Colonic mucosa (tissue), 4 donors: ENCODE measurements at regions not wholly inside any gene's neighbourhood (a gene's known extent, or its start where the extent isn't known, plus 50 kb on each side); places are given as distances from the start of the nearest gene placed in this dataset.

ENCODE experiments used
- DNase-seq: peaks from one replicate; pipeline ENCODE4 v3.0.0-alpha.2; 2020
- H3K27ac ChIP-seq: fragments of 200-600 bp; one replicate; pipeline ENCODE4 v1.8.0; 2021
- H3K27me3 ChIP-seq: fragments of 200-600 bp; one replicate; pipeline ENCODE4 v1.8.0; 2021
- H3K36me3 ChIP-seq: fragments of 200-600 bp; one replicate; pipeline ENCODE4 v1.8.0; 2021
- H3K4me1 ChIP-seq: fragments of 200-600 bp; one replicate; pipeline ENCODE4 v1.8.0; 2021; ENCODE audit warnings: mild to moderate bottlenecking
- H3K4me3 ChIP-seq: fragments of 200-600 bp; one replicate; pipeline ENCODE4 v1.8.0; 2021
- H3K9ac ChIP-seq, 2 donors: one replicate each; pipeline ENCODE4 v1.7.0; 2013; ENCODE audit warnings: control low read depth in 2 of 2, low read depth in 2 of 2, low read length in 2 of 2
- H3K9me3 ChIP-seq: fragments of 200-600 bp; one replicate; pipeline ENCODE4 v1.8.0; 2021
- intact Hi-C: fragments of 100-400 bp; cut with DNase I; formaldehyde crosslinking; loops from one replicate; pipeline ENCODE4 v1.14.1; 2022
- TF ChIP-seq, protein P1 (sequence below): fragments of 200-600 bp; IDR thresholded peaks from one replicate; pipeline ENCODE4 v1.8.0; 2022; ENCODE audit warnings: antibody characterized with exemption, mild to moderate bottlenecking
- donor health status: healthy.
- donor health status: DM: no; HTN: no; CAD: no.
- donor health status: DM: no; HTN: no; CAD: no.

DNA sequence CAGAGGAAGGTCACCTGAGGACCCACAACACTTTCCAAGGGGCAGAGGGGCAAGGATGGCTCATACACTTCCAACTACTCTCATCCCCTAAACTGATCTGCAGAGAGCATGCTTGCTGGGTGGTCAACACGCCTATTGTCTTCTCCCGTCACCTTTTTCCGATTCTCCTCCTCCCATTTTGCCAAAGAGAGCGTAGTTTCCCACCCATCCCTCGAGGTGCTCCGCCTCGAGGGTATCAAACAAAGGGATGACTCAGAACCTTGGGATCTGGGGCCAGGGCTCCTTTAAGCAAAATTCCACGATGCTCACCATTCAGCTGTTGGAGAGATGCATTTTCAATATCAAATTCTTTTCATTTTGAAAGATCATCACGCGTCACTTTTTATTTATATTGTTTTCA lies 507.5 kb upstream of the SULF2 start:
- DNase-seq: no peak
- Histone ChIP-seq H3K27me3 (no peaks in the 10 kb centered on the region), H3K9ac (no peak overlapping the region), H3K36me3 (no peaks in the 10 kb centered on the region), H3K4me3 (no peak overlapping the region), H3K27ac (no peak overlapping the region), H3K9me3 (no peaks in the 10 kb centered on the region), H3K4me1 (no peaks in the 10 kb centered on the region)
- TF ChIP-seq, protein P1, sequence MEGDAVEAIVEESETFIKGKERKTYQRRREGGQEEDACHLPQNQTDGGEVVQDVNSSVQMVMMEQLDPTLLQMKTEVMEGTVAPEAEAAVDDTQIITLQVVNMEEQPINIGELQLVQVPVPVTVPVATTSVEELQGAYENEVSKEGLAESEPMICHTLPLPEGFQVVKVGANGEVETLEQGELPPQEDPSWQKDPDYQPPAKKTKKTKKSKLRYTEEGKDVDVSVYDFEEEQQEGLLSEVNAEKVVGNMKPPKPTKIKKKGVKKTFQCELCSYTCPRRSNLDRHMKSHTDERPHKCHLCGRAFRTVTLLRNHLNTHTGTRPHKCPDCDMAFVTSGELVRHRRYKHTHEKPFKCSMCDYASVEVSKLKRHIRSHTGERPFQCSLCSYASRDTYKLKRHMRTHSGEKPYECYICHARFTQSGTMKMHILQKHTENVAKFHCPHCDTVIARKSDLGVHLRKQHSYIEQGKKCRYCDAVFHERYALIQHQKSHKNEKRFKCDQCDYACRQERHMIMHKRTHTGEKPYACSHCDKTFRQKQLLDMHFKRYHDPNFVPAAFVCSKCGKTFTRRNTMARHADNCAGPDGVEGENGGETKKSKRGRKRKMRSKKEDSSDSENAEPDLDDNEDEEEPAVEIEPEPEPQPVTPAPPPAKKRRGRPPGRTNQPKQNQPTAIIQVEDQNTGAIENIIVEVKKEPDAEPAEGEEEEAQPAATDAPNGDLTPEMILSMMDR: no peak
- intact Hi-C loops: no loop called here

DNA sequence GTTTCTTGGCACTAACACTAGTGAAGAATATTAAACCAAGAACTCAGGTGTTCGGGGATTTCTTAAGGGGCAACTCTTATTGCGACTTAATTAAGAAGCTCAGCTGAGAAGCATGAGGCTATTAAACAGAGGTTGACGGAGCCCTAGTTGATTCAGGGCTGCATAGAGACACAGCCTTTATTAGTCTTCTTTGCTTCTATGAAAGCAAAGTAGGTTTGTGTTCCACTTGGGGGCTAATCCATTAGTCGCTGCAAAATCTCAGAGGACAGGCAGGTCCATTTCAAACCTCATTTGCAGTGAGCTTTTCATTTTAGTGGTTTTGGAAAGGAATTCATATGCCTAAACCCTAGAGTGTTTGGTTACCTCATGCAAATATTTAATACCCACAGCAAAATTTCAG lies 506.6 kb upstream of the SULF2 start:
- no peaks in the 10 kb centered on the region for H3K4me1 ChIP-seq
- intact Hi-C loops: no loop called here
- no peak for DNase-seq
- no peak overlapping the region for H3K9ac ChIP-seq
- TF ChIP-seq, protein P1: no peak
- H3K9me3 ChIP-seq: no peaks in the 10 kb centered on the region
- no peaks in the 10 kb centered on the region for H3K27me3 ChIP-seq
- H3K4me3 ChIP-seq: no peak overlapping the region
- no peak overlapping the region for H3K27ac ChIP-seq
- H3K36me3 ChIP-seq: no peaks in the 10 kb centered on the region

DNA sequence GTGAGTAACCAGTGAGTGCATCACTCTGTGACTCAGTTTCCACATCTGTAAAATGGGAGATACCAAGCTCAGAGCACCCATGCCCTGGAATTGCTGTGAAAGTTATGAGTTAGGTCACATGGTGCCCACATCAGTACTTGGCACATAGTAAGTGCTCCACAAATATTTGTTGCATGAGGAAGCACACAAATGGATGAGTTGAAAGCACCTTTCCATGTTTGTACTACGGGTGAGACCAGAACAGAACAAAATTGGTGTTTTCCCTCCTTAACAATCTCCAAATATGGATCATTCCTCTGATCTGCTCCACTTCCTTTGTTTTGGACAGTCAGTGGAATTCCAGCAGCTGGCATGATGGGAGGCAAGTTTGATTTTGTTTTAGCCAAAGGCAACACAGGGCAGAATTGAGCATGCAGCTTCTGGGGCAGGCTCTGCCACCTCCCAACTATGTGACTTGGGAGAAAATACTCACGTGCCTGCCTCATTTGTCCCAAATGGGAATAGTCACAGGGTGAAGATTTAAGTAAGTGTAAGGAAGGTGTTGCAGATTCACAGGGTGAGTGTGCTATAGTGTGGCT lies 503.7 kb upstream of the SULF2 start:
- no peaks in the 10 kb centered on the region for H3K4me1 ChIP-seq
- no peaks in the 10 kb centered on the region for H3K36me3 ChIP-seq
- H3K9me3 ChIP-seq: no peaks in the 10 kb centered on the region
- H3K9ac ChIP-seq: no peak overlapping the region
- DNase-seq: no peak
- H3K4me3 ChIP-seq: no peak overlapping the region
- intact Hi-C loops: no loop called here
- TF ChIP-seq, protein P1: no peak
- no peak overlapping the region for H3K27ac ChIP-seq
- H3K27me3 ChIP-seq: no peaks in the 10 kb centered on the region

DNA sequence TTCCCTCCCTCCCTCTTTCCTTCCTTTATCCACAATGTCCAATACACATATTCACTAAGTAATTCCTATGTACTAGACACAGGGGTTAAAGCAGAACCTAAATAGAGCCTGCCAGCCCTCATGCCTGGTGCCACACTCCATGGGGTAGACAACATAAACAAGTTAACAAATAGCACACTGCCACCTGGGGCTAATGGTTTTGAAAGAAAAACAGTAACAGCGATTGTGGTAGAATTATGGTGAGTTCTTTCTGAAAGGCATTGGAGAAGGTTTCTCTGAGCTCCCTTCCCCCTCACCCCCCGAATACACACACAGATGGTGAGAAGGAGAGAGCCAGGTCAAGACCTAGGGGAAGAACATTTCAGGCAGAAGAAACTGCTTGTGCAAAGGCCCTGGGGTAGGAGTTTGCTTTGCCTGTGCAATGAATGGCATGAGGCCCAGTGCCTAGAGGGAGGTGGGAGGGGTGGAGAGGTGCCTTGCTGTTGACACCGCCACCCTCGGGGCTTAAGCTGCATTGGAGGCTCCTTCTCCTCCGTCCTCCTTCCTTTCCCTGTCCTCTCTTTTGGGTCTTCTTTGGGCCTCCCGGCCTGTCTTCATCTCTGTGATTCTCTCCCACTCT lies 502.4 kb upstream of the SULF2 start:
- no peak overlapping the region for H3K9ac ChIP-seq
- no peak overlapping the region for H3K27ac ChIP-seq
- H3K36me3 ChIP-seq: no peaks in the 10 kb centered on the region
- TF ChIP-seq, protein P1: no peak
- H3K4me3 ChIP-seq: no peak overlapping the region
- H3K27me3 ChIP-seq: no peaks in the 10 kb centered on the region
- intact Hi-C loops: no loop called here
- H3K4me1 ChIP-seq: no peaks in the 10 kb centered on the region
- DNase-seq: no peak
- H3K9me3 ChIP-seq: no peaks in the 10 kb centered on the region

DNA sequence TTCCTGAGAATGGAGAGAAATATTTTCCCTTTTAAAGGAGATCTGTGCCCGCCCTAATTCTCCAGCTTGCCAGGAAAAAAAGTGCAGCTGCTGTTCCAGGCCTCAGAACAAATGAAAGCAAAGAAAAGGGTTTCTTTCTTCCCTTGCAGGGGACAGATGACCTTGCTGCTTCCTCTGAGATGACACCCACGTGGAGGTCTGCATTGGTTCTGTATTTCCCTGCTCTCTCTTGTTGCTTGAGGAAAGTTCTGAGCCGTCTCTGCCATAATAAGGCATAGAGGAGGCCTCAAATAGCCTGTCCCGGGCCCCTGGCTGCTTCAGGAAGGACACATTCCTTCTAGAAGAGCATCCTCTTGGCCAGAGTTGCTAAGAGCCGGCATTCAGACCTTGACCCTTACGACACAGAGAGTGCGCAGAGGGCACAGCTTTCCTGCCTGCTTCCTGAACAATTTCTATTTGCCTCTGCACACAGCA lies 501.8 kb upstream of the SULF2 start:
- H3K4me1 ChIP-seq: no peaks in the 10 kb centered on the region
- H3K9me3 ChIP-seq: no peaks in the 10 kb centered on the region
- intact Hi-C loops: no loop called here
- no peak overlapping the region for H3K4me3 ChIP-seq
- H3K9ac ChIP-seq: no peak overlapping the region
- no peaks in the 10 kb centered on the region for H3K36me3 ChIP-seq
- DNase-seq: no peak
- TF ChIP-seq, protein P1: no peak
- H3K27me3 ChIP-seq: no peaks in the 10 kb centered on the region
- no peak overlapping the region for H3K27ac ChIP-seq
